ENCODE measurements at regions not wholly inside any gene's neighbourhood (a gene's known extent, or its start where the extent isn't known, plus 50 kb on each side); places are given as distances from the start of the nearest gene placed in this dataset.

GRCh38 chr9:109590966-109591365 lies 92.9 kb upstream of the PTPN3 start:
- TF ChIP-seq CTCF (IDR thresholded peaks at IDR 0.05 in 8 of 11, conservative IDR thresholded peaks at IDR 0.05 in 3 of 11) (no peak), POLR2AphosphoS5 (IDR thresholded peaks at IDR 0.05) (no peak), POLR2A (IDR thresholded peaks at IDR 0.05) (no peak)

All from spleen (tissue), 7 donors.